ENCODE measurements at regions not wholly inside any gene's neighbourhood (a gene's known extent, or its start where the extent isn't known, plus 50 kb on each side); places are given as distances from the start of the nearest gene placed in this dataset.

DNA sequence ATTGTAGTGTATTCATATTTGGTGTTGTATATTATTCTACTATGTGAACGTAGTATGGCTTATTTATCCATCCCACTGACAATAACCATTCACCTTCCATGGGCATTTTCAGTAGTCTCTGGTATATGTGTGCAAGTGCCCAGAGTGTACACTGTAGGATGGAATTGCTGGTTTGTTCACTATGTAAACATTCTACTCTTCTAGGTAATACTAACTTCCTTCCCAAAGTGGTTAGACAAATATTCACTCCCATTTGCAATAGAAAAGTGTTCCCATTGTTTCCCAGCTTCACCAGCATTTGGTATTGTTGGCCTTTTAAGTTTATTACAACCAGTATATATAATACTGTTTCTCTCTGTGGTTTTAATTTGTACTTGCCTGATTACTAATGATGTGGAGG is 153.7 kb downstream of the C7orf25 start:
- no peaks in the 10 kb centered on the region for H3K9me2 ChIP-seq (ENCODE audit: insufficient read depth, low read length)
- no peak overlapping the region for H3K27ac ChIP-seq (ENCODE audit: low read length)
- H4K20me1 ChIP-seq (ENCODE audit: insufficient read depth): no peaks in the 10 kb centered on the region
- no peaks in the 10 kb centered on the region for H3K79me2 ChIP-seq (replicated peaks; ENCODE audit: insufficient read depth, low read length)
- H3K36me3 ChIP-seq (ENCODE audit: insufficient read depth, low read length): no peaks in the 10 kb centered on the region
- H2AFZ ChIP-seq (ENCODE audit: low read depth, low read length): no peak overlapping the region
- TF ChIP-seq, protein P1, sequence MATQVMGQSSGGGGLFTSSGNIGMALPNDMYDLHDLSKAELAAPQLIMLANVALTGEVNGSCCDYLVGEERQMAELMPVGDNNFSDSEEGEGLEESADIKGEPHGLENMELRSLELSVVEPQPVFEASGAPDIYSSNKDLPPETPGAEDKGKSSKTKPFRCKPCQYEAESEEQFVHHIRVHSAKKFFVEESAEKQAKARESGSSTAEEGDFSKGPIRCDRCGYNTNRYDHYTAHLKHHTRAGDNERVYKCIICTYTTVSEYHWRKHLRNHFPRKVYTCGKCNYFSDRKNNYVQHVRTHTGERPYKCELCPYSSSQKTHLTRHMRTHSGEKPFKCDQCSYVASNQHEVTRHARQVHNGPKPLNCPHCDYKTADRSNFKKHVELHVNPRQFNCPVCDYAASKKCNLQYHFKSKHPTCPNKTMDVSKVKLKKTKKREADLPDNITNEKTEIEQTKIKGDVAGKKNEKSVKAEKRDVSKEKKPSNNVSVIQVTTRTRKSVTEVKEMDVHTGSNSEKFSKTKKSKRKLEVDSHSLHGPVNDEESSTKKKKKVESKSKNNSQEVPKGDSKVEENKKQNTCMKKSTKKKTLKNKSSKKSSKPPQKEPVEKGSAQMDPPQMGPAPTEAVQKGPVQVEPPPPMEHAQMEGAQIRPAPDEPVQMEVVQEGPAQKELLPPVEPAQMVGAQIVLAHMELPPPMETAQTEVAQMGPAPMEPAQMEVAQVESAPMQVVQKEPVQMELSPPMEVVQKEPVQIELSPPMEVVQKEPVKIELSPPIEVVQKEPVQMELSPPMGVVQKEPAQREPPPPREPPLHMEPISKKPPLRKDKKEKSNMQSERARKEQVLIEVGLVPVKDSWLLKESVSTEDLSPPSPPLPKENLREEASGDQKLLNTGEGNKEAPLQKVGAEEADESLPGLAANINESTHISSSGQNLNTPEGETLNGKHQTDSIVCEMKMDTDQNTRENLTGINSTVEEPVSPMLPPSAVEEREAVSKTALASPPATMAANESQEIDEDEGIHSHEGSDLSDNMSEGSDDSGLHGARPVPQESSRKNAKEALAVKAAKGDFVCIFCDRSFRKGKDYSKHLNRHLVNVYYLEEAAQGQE (IDR thresholded peaks at IDR 0.05; ENCODE audit: borderline replicate concordance): no peak
- TF ChIP-seq POLR2AphosphoS5 (IDR thresholded peaks at IDR 0.05): no peak
- TF ChIP-seq SMC3 (conservative IDR thresholded peaks at IDR 0.05; ENCODE audit: poor library complexity): no peak
- no peak for TF ChIP-seq RAD21 (conservative IDR thresholded peaks at IDR 0.05)
- no peak for TF ChIP-seq MXI1 (conservative IDR thresholded peaks at IDR 0.05; ENCODE audit: poor library complexity, severe bottlenecking)
- TF ChIP-seq CTCF (IDR thresholded peaks at IDR 0.05; ENCODE audit: poor library complexity, severe bottlenecking): no peak
- TF ChIP-seq EZH2 (IDR thresholded peaks at IDR 0.05; ENCODE audit: borderline replicate concordance, insufficient read depth, low read length, poor library complexity, severe bottlenecking): no peak
- no peak for TF ChIP-seq TAF1 (IDR thresholded peaks at IDR 0.05; ENCODE audit: low read depth)
- no peak for TF ChIP-seq EP300 (conservative IDR thresholded peaks at IDR 0.05; ENCODE audit: poor library complexity, severe bottlenecking)
- H3K27me3 ChIP-seq (ENCODE audit: insufficient read depth, low read depth, low read length): no peaks in the 10 kb centered on the region
- H3F3A ChIP-seq (ENCODE audit: insufficient read depth, low read length, poor library complexity, severe bottlenecking): no peaks in the 10 kb centered on the region
- no peaks in the 10 kb centered on the region for H3K9me3 ChIP-seq (ENCODE audit: low read length)
- H3K4me3 ChIP-seq (ENCODE audit: low read length): no peak overlapping the region
- H3K4me2 ChIP-seq (ENCODE audit: low read length): no peak overlapping the region
- no peak overlapping the region for H3K9ac ChIP-seq (ENCODE audit: low read length)

GRCh38 chr7:42756841-42757240 is 155.0 kb downstream of the C7orf25 start:
- H3K9me3 ChIP-seq (ENCODE audit: low read length): no peaks in the 10 kb centered on the region
- no peaks in the 10 kb centered on the region for H4K20me1 ChIP-seq (ENCODE audit: insufficient read depth)
- no peak overlapping the region for H3K27ac ChIP-seq (ENCODE audit: low read length)
- H2AFZ ChIP-seq (ENCODE audit: low read depth, low read length): no peak overlapping the region
- no peaks in the 10 kb centered on the region for H3K79me2 ChIP-seq (replicated peaks; ENCODE audit: insufficient read depth, low read length)
- H3K4me3 ChIP-seq (ENCODE audit: low read length): no peak overlapping the region
- H3K36me3 ChIP-seq (ENCODE audit: insufficient read depth, low read length): no peaks in the 10 kb centered on the region
- no peak overlapping the region for H3K9ac ChIP-seq (ENCODE audit: low read length)
- H3F3A ChIP-seq (ENCODE audit: insufficient read depth, low read length, poor library complexity, severe bottlenecking): no peaks in the 10 kb centered on the region
- H3K4me2 ChIP-seq (ENCODE audit: low read length): no peak overlapping the region
- H3K27me3 ChIP-seq (ENCODE audit: insufficient read depth, low read depth, low read length): no peaks in the 10 kb centered on the region
- TF ChIP-seq TAF1 (IDR thresholded peaks at IDR 0.05; ENCODE audit: low read depth) (no peak), CTCF (IDR thresholded peaks at IDR 0.05; ENCODE audit: poor library complexity, severe bottlenecking) (no peak), SMC3 (conservative IDR thresholded peaks at IDR 0.05; ENCODE audit: poor library complexity) (no peak), POLR2AphosphoS5 (IDR thresholded peaks at IDR 0.05) (no peak), EZH2 (IDR thresholded peaks at IDR 0.05; ENCODE audit: borderline replicate concordance, insufficient read depth, low read length, poor library complexity, severe bottlenecking) (no peak), RAD21 (conservative IDR thresholded peaks at IDR 0.05) (no peak), MXI1 (conservative IDR thresholded peaks at IDR 0.05; ENCODE audit: poor library complexity, severe bottlenecking) (no peak), EP300 (conservative IDR thresholded peaks at IDR 0.05; ENCODE audit: poor library complexity, severe bottlenecking) (no peak)
- TF ChIP-seq, protein P1 (IDR thresholded peaks at IDR 0.05; ENCODE audit: borderline replicate concordance): no peak
- H3K9me2 ChIP-seq (ENCODE audit: insufficient read depth, low read length): no peaks in the 10 kb centered on the region

Data from neural cell (in vitro differentiated cells).